RWPE2 (cell line): ENCODE measurements at regions not wholly inside any gene's neighbourhood (a gene's known extent, or its start where the extent isn't known, plus 50 kb on each side); places are given as distances from the start of the nearest gene placed in this dataset.
A peak's percentile ranks its signal among the peaks of the same experiment; 100 is the strongest.

Source experiments
- ATAC-seq: fragments of 200-7000 bp; cut with Tn5 transposase; 3 replicates; pipeline ENCODE4 v1.9.1; 2021; ENCODE audit warnings: low read depth
- DNase-seq: peaks from one replicate; pipeline ENCODE4 v3.0.0-alpha.2; 2020; ENCODE audit warnings: low spot score
- H3K27ac ChIP-seq: fragments of 450-650 bp; 2 replicates; pipeline ENCODE4 v1.5.1; 2017; ENCODE audit warnings: mild to moderate bottlenecking; ENCODE audit not compliant: poor library complexity, severe bottlenecking
- H3K27me3 ChIP-seq: fragments of 250-450 bp; sonication (Bioruptor Pico); 2 replicates; pipeline ENCODE4 v1.5.1; 2021; ENCODE audit warnings: mild to moderate bottlenecking, moderate library complexity; ENCODE audit not compliant: insufficient read depth, poor library complexity, severe bottlenecking
- H3K36me3 ChIP-seq: fragments of 250-450 bp; sonication (Bioruptor Pico); 2 replicates; pipeline ENCODE4 v1.5.1; 2020; ENCODE audit warnings: low read depth, mild to moderate bottlenecking, moderate library complexity
- H3K4me1 ChIP-seq: fragments of 250-450 bp; sonication (Bioruptor Pico); 2 replicates; pipeline ENCODE4 v1.5.1; 2021; ENCODE audit warnings: mild to moderate bottlenecking, moderate library complexity; ENCODE audit not compliant: insufficient read depth, poor library complexity, severe bottlenecking
- H3K4me3 ChIP-seq: fragments of 250-450 bp; sonication (Bioruptor Pico); 2 replicates; pipeline ENCODE4 v1.5.1; 2021; ENCODE audit warnings: mild to moderate bottlenecking, moderate library complexity; ENCODE audit not compliant: severe bottlenecking
- H3K9me3 ChIP-seq: fragments of 250-450 bp; sonication (Bioruptor Pico); 2 replicates; pipeline ENCODE4 v1.5.1; 2021; ENCODE audit warnings: mild to moderate bottlenecking, moderate library complexity; ENCODE audit not compliant: severe bottlenecking
- TF ChIP-seq, protein P1 (sequence below): fragments of 450-650 bp; IDR thresholded peaks from one replicate; pipeline ENCODE4 v1.5.1; 2017; ENCODE audit warnings: mild to moderate bottlenecking, moderate library complexity; ENCODE audit not compliant: poor library complexity, severe bottlenecking

DNA sequence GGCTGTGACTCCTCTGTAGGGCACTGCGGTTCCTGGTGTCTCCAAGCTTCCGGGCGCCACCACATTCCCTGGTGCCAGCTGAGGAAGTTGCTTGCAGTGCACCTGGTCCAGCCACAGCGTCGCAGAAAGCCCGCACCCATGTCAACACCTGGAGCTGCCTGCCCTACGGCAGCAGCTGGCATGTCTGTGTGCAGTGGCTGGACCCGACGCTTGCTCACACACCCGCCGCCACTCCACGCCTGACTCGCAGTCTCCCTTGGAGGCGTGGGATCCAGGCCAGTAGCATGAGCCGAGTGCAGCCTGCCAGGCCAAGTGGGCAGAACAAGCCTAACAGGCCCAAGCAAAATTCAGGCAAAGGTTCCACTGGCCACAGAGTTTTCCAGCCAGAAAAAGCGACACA lies 118.1 kb upstream of the PHF14 start:
- H3K4me3 ChIP-seq, result no peak overlapping the region
- no peak for DNase-seq
- TF ChIP-seq, protein P1, sequence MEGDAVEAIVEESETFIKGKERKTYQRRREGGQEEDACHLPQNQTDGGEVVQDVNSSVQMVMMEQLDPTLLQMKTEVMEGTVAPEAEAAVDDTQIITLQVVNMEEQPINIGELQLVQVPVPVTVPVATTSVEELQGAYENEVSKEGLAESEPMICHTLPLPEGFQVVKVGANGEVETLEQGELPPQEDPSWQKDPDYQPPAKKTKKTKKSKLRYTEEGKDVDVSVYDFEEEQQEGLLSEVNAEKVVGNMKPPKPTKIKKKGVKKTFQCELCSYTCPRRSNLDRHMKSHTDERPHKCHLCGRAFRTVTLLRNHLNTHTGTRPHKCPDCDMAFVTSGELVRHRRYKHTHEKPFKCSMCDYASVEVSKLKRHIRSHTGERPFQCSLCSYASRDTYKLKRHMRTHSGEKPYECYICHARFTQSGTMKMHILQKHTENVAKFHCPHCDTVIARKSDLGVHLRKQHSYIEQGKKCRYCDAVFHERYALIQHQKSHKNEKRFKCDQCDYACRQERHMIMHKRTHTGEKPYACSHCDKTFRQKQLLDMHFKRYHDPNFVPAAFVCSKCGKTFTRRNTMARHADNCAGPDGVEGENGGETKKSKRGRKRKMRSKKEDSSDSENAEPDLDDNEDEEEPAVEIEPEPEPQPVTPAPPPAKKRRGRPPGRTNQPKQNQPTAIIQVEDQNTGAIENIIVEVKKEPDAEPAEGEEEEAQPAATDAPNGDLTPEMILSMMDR, result no peak
- no peak for ATAC-seq
- H3K27me3 ChIP-seq, result no peaks in the 10 kb centered on the region
- no peaks in the 10 kb centered on the region for H3K4me1 ChIP-seq
- H3K27ac ChIP-seq, result no peak overlapping the region
- H3K36me3 ChIP-seq, result no peaks in the 10 kb centered on the region
- H3K9me3 ChIP-seq, result no peaks in the 10 kb centered on the region

DNA sequence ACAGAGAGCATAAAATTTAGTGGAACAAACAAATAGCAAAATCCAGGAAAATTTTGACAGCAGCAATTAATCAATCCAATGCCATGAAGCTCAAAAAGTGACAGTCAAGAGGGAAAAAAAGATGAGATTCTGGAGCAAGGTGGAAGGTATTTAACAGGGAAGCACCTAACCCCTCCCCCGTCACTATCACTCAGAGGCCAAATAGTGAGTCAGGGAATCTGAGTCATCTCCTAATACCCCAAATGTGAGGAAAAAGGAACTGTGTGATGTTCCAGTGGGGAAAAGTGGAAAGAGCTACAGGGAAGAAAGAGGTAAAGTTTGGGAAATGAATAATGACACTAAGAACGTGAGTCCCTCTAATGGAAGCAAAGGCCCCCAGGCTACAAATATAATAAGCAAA lies 113.2 kb upstream of the PHF14 start:
- DNase-seq (no peak), ATAC-seq (peak; percentile 68)
- no peaks in the 10 kb centered on the region for H3K36me3 ChIP-seq
- no peaks in the 10 kb centered on the region for H3K27me3 ChIP-seq
- TF ChIP-seq, protein P1, result no peak
- no peaks in the 10 kb centered on the region for H3K9me3 ChIP-seq
- H3K4me3 ChIP-seq, result no peak overlapping the region
- no peak overlapping the region for H3K27ac ChIP-seq
- no peaks in the 10 kb centered on the region for H3K4me1 ChIP-seq

DNA sequence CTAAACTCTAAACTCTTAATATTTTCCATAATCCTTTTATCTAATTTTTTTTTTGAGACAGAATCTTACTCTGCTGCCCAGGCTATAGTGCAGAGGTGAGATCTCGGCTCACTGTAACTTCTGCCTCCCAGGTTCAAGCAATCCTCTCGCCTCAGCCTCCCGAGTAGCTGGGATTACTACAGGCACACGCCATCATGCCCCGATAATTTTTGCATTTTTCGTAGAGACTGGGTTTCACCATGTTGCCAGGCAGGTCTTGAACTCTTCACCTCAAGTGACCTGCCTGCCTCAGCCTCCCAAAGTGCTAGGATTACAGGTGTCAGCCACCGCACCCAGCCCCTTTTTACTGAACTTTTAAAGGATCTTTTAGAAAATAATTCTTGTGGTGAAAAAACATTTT lies 110.2 kb upstream of the PHF14 start:
- H3K27ac ChIP-seq, result no peak overlapping the region
- H3K9me3 ChIP-seq, result no peaks in the 10 kb centered on the region
- no peaks in the 10 kb centered on the region for H3K36me3 ChIP-seq
- no peak overlapping the region for H3K4me3 ChIP-seq
- DNase-seq (no peak), ATAC-seq (no peak)
- H3K4me1 ChIP-seq, result no peaks in the 10 kb centered on the region
- TF ChIP-seq, protein P1, result no peak
- H3K27me3 ChIP-seq, result no peaks in the 10 kb centered on the region

DNA sequence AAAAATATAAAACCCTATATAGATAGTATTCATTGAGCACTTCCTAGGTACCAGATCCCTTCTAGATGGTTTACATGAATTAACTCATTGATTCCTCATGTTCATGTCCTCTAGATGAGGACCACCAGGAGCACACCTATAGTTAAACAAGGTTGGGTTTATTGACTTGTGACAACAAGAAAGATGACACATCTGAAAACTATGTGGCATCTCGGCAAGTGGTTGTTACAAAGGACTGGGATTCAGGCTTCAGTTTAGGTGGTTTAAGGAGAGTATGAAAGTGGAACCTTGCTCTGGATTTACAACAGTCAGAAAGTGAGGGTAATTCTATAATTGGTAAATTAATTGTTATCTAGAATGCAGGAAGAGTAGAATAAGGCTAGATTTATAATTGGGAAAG lies 99.0 kb upstream of the PHF14 start:
- DNase-seq, result no peak
- ATAC-seq, result no peak
- H3K4me1 ChIP-seq, result no peaks in the 10 kb centered on the region

DNA sequence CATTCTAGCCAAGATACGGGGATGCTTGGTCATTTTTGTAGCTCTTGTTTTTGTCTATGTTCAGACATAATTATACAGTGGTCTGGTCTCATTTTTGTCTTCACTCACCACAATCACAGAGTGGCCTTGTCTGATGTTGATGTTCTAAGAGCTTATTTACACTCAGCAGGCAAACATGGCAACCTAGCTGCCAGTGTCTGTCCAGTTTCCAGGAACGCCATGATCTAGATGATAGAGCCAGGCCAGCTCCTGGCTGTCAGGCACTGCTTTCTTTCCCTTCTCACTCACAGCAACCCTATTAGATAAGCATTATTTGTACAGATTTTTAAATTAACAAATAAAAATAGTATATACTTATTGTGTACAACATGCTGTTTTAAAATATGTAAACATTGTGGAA lies 98.6 kb upstream of the PHF14 start:
- Histone ChIP-seq H3K9me3 (no peaks in the 10 kb centered on the region), H3K27me3 (no peaks in the 10 kb centered on the region), H3K27ac (no peak overlapping the region), H3K4me1 (no peaks in the 10 kb centered on the region), H3K36me3 (no peaks in the 10 kb centered on the region), H3K4me3 (no peak overlapping the region)
- ATAC-seq, result no peak
- DNase-seq, result no peak
- TF ChIP-seq, protein P1, result no peak

More for the DNA sequence above, 99.0 kb upstream of the PHF14 start:
- no peak overlapping the region for H3K27ac ChIP-seq
- H3K27me3 ChIP-seq, result no peaks in the 10 kb centered on the region
- no peaks in the 10 kb centered on the region for H3K36me3 ChIP-seq
- TF ChIP-seq, protein P1, result no peak
- H3K4me3 ChIP-seq, result no peak overlapping the region
- no peaks in the 10 kb centered on the region for H3K9me3 ChIP-seq
